Lower leg skin (tissue), 4 donors: ENCODE measurements at regions not wholly inside any gene's neighbourhood (a gene's known extent, or its start where the extent isn't known, plus 50 kb on each side); places are given as distances from the start of the nearest gene placed in this dataset.

Experiments used
- DNase-seq, 2 donors: peaks; one replicate each; pipeline ENCODE4 v3.0.0-alpha.2; 2019; ENCODE audit warnings: low spot score in 2 of 2
- H3K4me3 ChIP-seq: fragments of 200-600 bp; sonication (generic); 2 replicates; pipeline ENCODE4 v1.5.1; 2017; ENCODE audit warnings: mild to moderate bottlenecking, low read depth; ENCODE audit not compliant: poor library complexity, severe bottlenecking
- POLR2A ChIP-seq, 2 donors: fragments of 450-650 bp; IDR thresholded peaks; one replicate each; pipeline ENCODE4 v1.6.1; 2016 to 2017; ENCODE audit warnings: antibody characterized with exemption in 2 of 2, mild to moderate bottlenecking in 1 of 2, moderate library complexity in 1 of 2
- WGBS, 2 donors: methylation state at CpG; one replicate each; pipeline ENCODE4 v1.1.5; 2018; 5-methylcytosine and 5-hydroxymethylcytosine counted together
- intact Hi-C: fragments of 100-400 bp; cut with DNase I; formaldehyde crosslinking; loops from one replicate; pipeline ENCODE4 v1.15.0; 2023; ENCODE audit warnings: low total_unique reads
- TF ChIP-seq, protein P1 (sequence below), 3 donors: fragments of 450-650 bp; IDR thresholded peaks; one replicate each; pipeline ENCODE4 v1.5.1; 2016; ENCODE audit warnings: antibody characterized with exemption in 3 of 3, mild to moderate bottlenecking in 3 of 3, moderate library complexity in 2 of 3

DNA sequence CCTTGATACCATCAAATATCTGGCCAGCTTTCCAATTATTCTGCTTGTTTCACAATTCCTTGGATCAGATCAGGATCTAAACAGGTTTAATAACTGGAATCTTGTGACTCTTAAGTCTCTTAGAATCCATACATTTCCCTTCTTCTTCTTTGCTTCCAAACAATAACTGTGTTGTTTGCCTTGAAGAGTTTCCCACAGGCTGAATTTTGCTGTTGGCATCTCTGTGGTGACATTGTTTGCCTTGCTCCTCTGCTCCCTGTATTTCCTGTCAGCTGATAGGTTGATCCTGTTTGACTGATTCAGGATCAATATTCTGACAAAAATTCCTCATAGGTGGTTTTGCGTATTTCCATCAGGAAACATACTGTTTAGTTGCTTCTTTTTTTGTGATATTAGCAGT is 248.4 kb upstream of the LMCD1 start:
- 94 to 100% methylated on average over 1 of the region's 1 CpG for WGBS, 2 donors
- intact Hi-C loops = no loop called here
- no peak for DNase-seq
- TF ChIP-seq, protein P1, sequence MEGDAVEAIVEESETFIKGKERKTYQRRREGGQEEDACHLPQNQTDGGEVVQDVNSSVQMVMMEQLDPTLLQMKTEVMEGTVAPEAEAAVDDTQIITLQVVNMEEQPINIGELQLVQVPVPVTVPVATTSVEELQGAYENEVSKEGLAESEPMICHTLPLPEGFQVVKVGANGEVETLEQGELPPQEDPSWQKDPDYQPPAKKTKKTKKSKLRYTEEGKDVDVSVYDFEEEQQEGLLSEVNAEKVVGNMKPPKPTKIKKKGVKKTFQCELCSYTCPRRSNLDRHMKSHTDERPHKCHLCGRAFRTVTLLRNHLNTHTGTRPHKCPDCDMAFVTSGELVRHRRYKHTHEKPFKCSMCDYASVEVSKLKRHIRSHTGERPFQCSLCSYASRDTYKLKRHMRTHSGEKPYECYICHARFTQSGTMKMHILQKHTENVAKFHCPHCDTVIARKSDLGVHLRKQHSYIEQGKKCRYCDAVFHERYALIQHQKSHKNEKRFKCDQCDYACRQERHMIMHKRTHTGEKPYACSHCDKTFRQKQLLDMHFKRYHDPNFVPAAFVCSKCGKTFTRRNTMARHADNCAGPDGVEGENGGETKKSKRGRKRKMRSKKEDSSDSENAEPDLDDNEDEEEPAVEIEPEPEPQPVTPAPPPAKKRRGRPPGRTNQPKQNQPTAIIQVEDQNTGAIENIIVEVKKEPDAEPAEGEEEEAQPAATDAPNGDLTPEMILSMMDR (IDR thresholded peaks at IDR 0.05) = no peak
- no peak for TF ChIP-seq POLR2A (IDR thresholded peaks at IDR 0.05)
- H3K4me3 ChIP-seq = no peak overlapping the region

DNA sequence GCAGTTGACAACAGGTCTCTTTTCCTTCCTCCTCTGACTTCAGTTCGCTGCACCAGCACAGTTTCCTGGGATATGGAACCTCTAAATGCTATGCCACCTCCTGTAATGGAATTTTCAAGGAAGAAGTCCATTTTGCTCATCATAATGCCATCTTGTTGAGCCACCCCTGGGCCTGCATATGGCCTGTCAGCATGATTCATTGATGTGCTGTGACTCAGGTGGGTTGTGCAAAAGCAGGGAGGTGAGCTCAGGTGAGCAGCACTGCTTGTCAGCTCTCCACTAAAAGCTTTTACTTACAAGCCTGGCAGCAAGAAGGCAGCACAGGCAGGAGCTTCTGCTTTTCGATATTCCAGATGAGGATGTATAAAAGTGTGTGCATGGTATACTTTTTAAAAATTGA is 247.1 kb upstream of the LMCD1 start:
- TF ChIP-seq POLR2A (IDR thresholded peaks at IDR 0.05) = no peak
- TF ChIP-seq, protein P1 (IDR thresholded peaks at IDR 0.05) = no peak
- DNase-seq = no peak
- 62 to 78% methylated on average over 2 of the region's 2 CpGs for WGBS, 2 donors
- H3K4me3 ChIP-seq = no peak overlapping the region
- intact Hi-C loops = no loop called here

DNA sequence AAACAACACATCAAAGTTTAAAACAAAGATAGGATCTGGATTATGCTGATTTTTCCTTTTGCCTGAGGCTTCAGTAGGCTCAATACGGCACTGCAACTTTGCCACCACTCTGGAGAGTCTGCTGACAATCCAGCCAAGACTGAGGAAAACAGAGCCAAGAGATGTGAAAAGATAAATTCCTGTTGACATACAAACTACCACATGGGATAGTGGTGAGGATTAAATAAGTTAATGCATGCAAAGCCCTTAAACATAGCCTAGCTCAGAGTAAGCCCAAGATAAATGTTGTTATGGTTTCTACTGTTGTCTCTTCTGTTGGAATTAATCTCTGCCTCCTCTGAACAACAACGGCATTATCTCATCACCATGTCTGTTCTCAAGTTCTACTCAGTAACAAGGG is 245.9 kb upstream of the LMCD1 start:
- TF ChIP-seq, protein P1 (IDR thresholded peaks at IDR 0.05) = no peak
- no peak for TF ChIP-seq POLR2A (IDR thresholded peaks at IDR 0.05)
- DNase-seq = no peak
- 33 to 40% methylated on average over 2 of the region's 2 CpGs for WGBS, 2 donors
- no peak overlapping the region for H3K4me3 ChIP-seq
- intact Hi-C loops = loop anchor here (5.0 kb wide), 1 partner anchor 1228 kb away; no protein-coding TSS in a partner anchor

DNA sequence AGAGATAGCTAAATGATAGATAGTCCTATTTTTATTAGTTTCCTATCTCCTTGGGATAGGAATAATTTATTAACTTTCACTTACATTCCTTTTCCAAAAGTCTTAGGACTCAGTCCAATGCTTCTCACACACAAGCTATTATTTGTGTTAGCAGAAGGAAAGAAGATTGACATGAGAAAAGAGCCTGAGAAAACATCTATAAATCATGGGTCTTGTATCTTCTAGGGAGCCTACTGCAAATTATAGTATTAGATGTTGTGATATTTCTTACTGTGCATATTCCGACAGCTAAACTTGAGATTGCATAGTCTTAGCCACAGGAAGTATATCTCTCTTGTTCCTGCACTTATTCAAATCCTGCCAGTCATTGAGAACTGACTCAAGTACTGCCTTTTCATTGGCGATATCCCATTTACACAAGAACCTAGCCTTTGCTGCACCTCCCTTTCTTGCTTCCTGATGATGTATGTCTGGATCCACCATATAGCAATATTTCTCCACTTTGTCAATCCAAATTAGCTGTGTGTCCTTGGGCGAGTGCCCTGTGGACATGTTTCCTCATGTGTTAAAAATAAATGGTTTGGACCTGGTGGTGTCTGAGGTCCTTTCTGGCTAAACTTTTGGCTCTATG is 245.1 kb upstream of the LMCD1 start:
- 39 to 41% methylated on average over 3 of the region's 3 CpGs for WGBS, 2 donors
- no peak for TF ChIP-seq POLR2A (IDR thresholded peaks at IDR 0.05)
- TF ChIP-seq, protein P1 (IDR thresholded peaks at IDR 0.05) = no peak
- no peak overlapping the region for H3K4me3 ChIP-seq
- no peak for DNase-seq
- intact Hi-C loops = loop anchor here (5.0 kb wide), 1 partner anchor 1229 kb away; no protein-coding TSS in a partner anchor

DNA sequence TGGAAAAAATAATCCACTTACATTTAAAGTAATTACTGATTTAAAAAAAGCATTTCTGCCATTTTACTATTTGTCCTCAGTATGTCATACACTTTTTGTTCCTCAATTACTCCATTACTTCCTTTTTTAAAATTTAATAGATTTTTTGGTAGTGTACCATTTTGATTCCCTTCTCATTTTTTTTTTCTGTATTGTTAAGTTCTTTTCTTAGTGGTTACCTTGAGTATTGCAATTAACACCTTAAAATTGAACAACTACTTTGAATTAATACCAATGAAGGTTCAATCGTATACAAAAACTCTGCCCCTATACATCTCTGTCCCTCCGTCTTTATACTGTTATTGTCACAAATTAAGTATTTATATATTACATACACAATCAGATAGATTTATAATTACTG is 240.6 kb upstream of the LMCD1 start:
- TF ChIP-seq POLR2A (IDR thresholded peaks at IDR 0.05) = no peak
- TF ChIP-seq, protein P1 (IDR thresholded peaks at IDR 0.05) = no peak
- 77 to 93% methylated on average over 2 of the region's 2 CpGs for WGBS, 2 donors
- intact Hi-C loops = no loop called here
- H3K4me3 ChIP-seq = no peak overlapping the region
- DNase-seq = no peak

DNA sequence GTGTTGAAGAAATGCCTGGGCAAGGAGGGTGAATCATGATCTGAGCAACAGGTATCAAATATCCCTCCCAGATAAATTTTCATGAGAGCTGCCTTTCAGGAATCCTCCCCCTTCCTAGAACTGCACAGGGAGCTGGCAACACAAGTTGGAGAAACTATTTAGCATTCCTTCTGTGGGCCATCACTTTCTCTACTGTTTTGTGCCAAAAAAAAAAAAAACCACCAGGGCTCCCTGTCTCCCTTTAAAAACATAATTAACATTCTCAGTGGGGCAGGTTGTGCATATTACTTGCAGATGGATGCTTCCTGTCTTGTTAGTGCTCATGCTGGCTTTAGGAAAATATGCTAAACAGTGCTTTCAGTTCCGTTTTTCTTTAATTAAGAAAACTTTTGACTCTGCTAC is 234.9 kb upstream of the LMCD1 start:
- no peak overlapping the region for H3K4me3 ChIP-seq
- intact Hi-C loops = no loop called here
- TF ChIP-seq, protein P1 (IDR thresholded peaks at IDR 0.05) = no peak
- TF ChIP-seq POLR2A (IDR thresholded peaks at IDR 0.05) = no peak
- WGBS, 2 donors = 11 to 42% methylated on average over 1 of the region's 1 CpG
- no peak for DNase-seq
